ENCODE measurements at regions not wholly inside any gene's neighbourhood (a gene's known extent, or its start where the extent isn't known, plus 50 kb on each side); places are given as distances from the start of the nearest gene placed in this dataset.

DNA sequence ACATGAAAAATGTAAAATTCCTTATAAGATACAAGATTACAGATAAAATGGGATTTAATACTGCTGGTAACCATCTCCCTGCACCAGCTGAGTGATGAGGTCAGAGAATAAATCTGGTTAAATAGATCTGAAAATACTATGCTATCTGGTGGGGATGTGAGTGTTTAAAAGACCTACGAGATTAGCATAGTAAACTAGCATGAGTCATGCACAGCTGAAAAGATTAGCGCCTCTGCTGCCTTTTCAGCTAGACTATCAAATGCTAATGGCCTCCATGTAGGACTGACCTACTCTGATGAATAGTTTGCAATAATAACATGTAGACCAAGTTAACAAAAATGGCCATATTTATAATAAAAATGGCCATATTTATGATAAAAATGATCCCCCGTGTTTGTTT lies 553.3 kb downstream of the C6orf118 start:
- Histone ChIP-seq H3K9me3 (no peaks in the 10 kb centered on the region), H3K27ac (replicated peaks in 1 of 4) (no peak overlapping the region), H3K27me3 (no peaks in the 10 kb centered on the region), H3K4me3 (no peak overlapping the region), H3K4me1 (no peaks in the 10 kb centered on the region), H3K36me3 (no peaks in the 10 kb centered on the region)
- no peak for TF ChIP-seq POLR2A (IDR thresholded peaks at IDR 0.05; ENCODE audit: low read depth)
- TF ChIP-seq POLR2AphosphoS5 (IDR thresholded peaks at IDR 0.05): no peak
- TF ChIP-seq, protein P1, sequence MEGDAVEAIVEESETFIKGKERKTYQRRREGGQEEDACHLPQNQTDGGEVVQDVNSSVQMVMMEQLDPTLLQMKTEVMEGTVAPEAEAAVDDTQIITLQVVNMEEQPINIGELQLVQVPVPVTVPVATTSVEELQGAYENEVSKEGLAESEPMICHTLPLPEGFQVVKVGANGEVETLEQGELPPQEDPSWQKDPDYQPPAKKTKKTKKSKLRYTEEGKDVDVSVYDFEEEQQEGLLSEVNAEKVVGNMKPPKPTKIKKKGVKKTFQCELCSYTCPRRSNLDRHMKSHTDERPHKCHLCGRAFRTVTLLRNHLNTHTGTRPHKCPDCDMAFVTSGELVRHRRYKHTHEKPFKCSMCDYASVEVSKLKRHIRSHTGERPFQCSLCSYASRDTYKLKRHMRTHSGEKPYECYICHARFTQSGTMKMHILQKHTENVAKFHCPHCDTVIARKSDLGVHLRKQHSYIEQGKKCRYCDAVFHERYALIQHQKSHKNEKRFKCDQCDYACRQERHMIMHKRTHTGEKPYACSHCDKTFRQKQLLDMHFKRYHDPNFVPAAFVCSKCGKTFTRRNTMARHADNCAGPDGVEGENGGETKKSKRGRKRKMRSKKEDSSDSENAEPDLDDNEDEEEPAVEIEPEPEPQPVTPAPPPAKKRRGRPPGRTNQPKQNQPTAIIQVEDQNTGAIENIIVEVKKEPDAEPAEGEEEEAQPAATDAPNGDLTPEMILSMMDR (IDR thresholded peaks at IDR 0.05): no peak
- no peak for TF ChIP-seq EP300 (IDR thresholded peaks at IDR 0.05)
- 73% methylated on average over 3 of the region's 3 CpGs for WGBS
- intact Hi-C loops (cut with DNase I): no loop called here
- DNase-seq (ENCODE audit: extremely low spot score): no peak

DNA sequence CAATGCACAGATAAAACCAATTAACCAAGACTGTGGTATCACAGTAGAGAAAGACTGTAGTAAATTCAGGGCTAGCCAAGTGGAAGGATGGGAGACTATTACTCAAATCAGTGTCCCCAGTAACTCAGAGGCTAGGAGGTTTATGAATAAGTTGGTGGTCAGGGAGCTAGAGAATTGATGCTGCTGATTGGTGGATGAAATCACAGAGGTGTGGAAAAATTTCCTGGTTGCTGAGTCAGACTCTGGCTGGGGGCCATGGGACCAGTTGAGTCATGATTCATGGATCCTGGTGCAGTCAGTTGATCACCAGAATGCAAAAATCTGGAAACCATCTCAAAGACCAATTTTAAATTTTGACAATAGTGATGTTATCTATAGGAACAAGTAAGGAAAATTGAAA lies 555.9 kb downstream of the C6orf118 start:
- Histone ChIP-seq H3K9me3 (no peaks in the 10 kb centered on the region), H3K27ac (replicated peaks in 1 of 4) (no peak overlapping the region), H3K4me1 (peaks cover 0 to 13% (median 4%) of the 10 kb centered on the region in 4 donors), H3K4me3 (no peak overlapping the region), H3K27me3 (no peaks in the 10 kb centered on the region), H3K36me3 (no peaks in the 10 kb centered on the region)
- DNase-seq (ENCODE audit: extremely low spot score): peak; percentile 60
- TF ChIP-seq EP300 (IDR thresholded peaks at IDR 0.05) (no peak), POLR2A (IDR thresholded peaks at IDR 0.05; ENCODE audit: low read depth) (no peak), POLR2AphosphoS5 (IDR thresholded peaks at IDR 0.05) (no peak)
- TF ChIP-seq, protein P1 (IDR thresholded peaks at IDR 0.05): no peak
- intact Hi-C loops (cut with DNase I): no loop called here

DNA sequence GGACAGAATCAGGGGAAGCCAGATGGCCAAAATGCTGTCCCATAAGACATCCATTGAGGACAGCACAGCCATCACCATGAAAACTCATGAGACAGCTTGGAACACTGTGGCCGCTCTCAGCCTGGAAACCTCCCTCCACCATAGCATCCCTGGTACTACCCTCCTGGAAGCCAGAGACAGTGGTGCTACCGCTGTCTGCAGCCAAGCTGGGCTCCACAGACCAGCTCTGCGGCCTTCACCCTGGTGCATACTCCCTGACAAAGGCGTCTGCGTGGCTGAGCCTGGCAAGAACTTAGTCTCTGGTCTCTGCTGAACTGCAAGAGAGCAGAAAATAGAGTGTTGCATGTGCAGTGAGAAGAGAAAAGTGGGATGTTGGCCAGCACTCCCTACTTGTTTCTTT lies 558.0 kb downstream of the C6orf118 start:
- Histone ChIP-seq H3K36me3 (no peaks in the 10 kb centered on the region), H3K4me1 (peaks cover 0 to 13% (median 4%) of the 10 kb centered on the region in 4 donors), H3K27me3 (no peaks in the 10 kb centered on the region), H3K9me3 (no peaks in the 10 kb centered on the region), H3K27ac (replicated peaks in 1 of 4) (no peak overlapping the region), H3K4me3 (no peak overlapping the region)
- intact Hi-C loops (cut with DNase I): no loop called here
- WGBS: 86% methylated on average over 5 of the region's 5 CpGs
- TF ChIP-seq POLR2A (IDR thresholded peaks at IDR 0.05; ENCODE audit: low read depth) (no peak), EP300 (IDR thresholded peaks at IDR 0.05) (no peak), POLR2AphosphoS5 (IDR thresholded peaks at IDR 0.05) (no peak)
- TF ChIP-seq, protein P1 (IDR thresholded peaks at IDR 0.05): no peak
- peak; percentile 90 for DNase-seq (ENCODE audit: extremely low spot score)

DNA sequence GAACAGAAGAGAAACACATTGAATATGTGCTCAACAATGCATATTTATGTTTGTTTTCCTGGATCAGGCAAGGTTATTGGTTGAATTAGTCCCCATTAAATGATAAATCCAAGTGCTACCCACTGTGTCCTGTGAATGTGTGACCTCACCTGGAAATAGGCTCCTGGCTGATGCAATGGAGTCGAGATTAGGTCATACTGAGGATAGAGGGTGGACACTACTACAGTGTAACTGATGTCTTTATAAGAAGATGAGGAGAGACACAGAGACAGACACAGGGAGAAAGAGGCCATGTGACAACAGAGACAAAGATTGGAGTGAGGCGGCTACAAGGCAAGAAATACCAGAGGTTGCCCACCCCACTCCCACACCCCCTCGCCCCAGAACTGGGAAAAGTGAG lies 559.3 kb downstream of the C6orf118 start:
- Histone ChIP-seq H3K36me3 (no peaks in the 10 kb centered on the region), H3K4me3 (no peak overlapping the region), H3K4me1 (peaks cover 0 to 13% (median 4%) of the 10 kb centered on the region in 4 donors), H3K27ac (replicated peaks in 1 of 4) (peak overlapping the region in 1 of 4 donors; percentile 30), H3K9me3 (no peaks in the 10 kb centered on the region), H3K27me3 (no peaks in the 10 kb centered on the region)
- intact Hi-C loops (cut with DNase I): no loop called here
- no peak for DNase-seq (ENCODE audit: extremely low spot score)
- TF ChIP-seq POLR2A (IDR thresholded peaks at IDR 0.05; ENCODE audit: low read depth): no peak
- no peak for TF ChIP-seq EP300 (IDR thresholded peaks at IDR 0.05)
- no peak for TF ChIP-seq POLR2AphosphoS5 (IDR thresholded peaks at IDR 0.05)
- WGBS: 87% methylated on average over 3 of the region's 3 CpGs

DNA sequence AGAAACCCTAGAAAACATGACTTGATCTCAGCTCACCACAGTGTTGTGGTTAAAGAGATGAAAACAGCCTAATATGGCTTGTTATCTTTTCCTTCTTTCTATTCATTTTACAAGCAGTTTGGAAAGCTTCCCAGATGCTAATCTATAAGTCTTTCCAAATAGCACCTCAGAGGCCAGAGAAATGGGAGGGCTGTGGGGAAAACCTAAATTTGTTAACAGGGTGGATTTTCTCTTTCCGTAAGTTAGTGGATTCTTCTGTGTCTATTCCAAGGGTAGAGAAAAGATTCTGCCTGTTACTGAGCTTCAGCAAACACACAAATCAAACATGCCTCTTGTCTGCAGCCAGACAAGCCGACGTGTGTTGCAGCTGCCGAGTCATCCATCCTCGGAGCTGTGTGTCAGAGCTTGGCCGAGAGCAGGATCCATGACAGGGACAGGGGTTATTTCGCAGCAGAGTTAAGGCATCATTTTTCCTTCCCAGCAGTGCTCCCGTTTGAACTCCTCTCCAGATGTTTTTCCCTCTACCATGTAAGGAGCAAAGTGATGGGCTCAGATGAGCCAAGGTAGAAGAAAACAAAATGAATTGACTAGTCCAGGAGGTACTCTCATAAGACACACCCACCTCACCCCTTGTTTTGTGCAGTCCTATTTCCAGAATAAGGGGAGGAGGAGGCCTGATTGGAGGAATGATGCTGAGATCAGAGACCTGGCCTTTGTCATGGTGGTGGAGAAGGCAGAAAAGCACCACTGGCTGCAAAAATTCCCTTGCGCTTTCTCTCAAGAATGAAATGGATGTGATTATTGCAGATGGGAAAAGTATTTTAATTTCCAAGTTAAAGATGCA lies 560.0 kb downstream of the C6orf118 start:
- no peaks in the 10 kb centered on the region for H3K36me3 ChIP-seq
- no peaks in the 10 kb centered on the region for H3K9me3 ChIP-seq
- H3K4me1 ChIP-seq: peaks cover 0 to 13% (median 4%) of the 10 kb centered on the region in 4 donors
- peak overlapping the region in 1 of 4 donors; percentile 11 for H3K4me3 ChIP-seq
- TF ChIP-seq POLR2AphosphoS5 (IDR thresholded peaks at IDR 0.05) (no peak), POLR2A (IDR thresholded peaks at IDR 0.05; ENCODE audit: low read depth) (no peak), EP300 (IDR thresholded peaks at IDR 0.05) (no peak)
- TF ChIP-seq, protein P1 (IDR thresholded peaks at IDR 0.05): no peak
- H3K27me3 ChIP-seq: no peaks in the 10 kb centered on the region
- peak; percentile 90 for DNase-seq (ENCODE audit: extremely low spot score)
- peak overlapping the region in 1 of 4 donors; percentile 34 for H3K27ac ChIP-seq (replicated peaks in 1 of 4)
- WGBS: 27% methylated on average over 9 of the region's 9 CpGs
- intact Hi-C loops (cut with DNase I): no loop called here

All from esophagus muscularis mucosa (tissue), 4 donors.